Prostate gland (tissue), 2 donors: ENCODE measurements at regions not wholly inside any gene's neighbourhood (a gene's known extent, or its start where the extent isn't known, plus 50 kb on each side); places are given as distances from the start of the nearest gene placed in this dataset.

ENCODE experiments used
- DNase-seq: peaks from one replicate; pipeline ENCODE4 v3.0.0-alpha.2; 2019; ENCODE audit warnings: low spot score
- H3K27ac ChIP-seq, 2 donors: fragments of 200-600 bp; sonication (generic); 2 replicates each; pipeline ENCODE4 v1.5.1; 2017 to 2019
- H3K27me3 ChIP-seq: fragments of 200-600 bp; sonication (generic); replicated peaks from 2 replicates; pipeline ENCODE4 v1.5.1; 2019; ENCODE audit not compliant: insufficient read depth
- H3K36me3 ChIP-seq, 2 donors: fragments of 200-600 bp; sonication (generic); 1 replicate in 1 of 2; 2 replicates in 1 of 2; pipeline versions ENCODE4 v1.5.1 to v1.8.1; 2017 to 2019
- H3K4me1 ChIP-seq: fragments of 200-600 bp; sonication (generic); replicated peaks from 2 replicates; pipeline ENCODE4 v1.5.1; 2019
- H3K4me3 ChIP-seq, 2 donors: fragments of 200-600 bp; sonication (generic); 2 replicates each; pipeline ENCODE4 v1.5.1; 2017 to 2019
- H3K9me3 ChIP-seq: fragments of 200-600 bp; sonication (generic); 2 replicates; pipeline ENCODE4 v1.5.1; 2017
- CTCF ChIP-seq, 4 experiments: fragments of 200-600 bp in 2 of 4; fragments of 450-650 bp in 2 of 4; sonication (generic) in 2 of 4; IDR thresholded peaks; 1 replicate in 3 of 4; 2 replicates in 1 of 4; pipeline ENCODE4 v1.5.1; 2016 to 2019; ENCODE audit warnings: antibody characterized with exemption in 4 of 4, mild to moderate bottlenecking in 2 of 4, moderate library complexity in 2 of 4
- POLR2A ChIP-seq: fragments of 450-650 bp; IDR thresholded peaks from one replicate; pipeline ENCODE4 v1.6.1; 2016; ENCODE audit warnings: antibody characterized with exemption, mild to moderate bottlenecking
- POLR2AphosphoS5 ChIP-seq: sonication (generic); formaldehyde crosslinking; IDR thresholded peaks from one replicate; pipeline ENCODE4 v1.6.1; 2017; ENCODE audit warnings: antibody characterized with exemption
- WGBS: methylation state at CpG from one replicate; pipeline ENCODE4 v1.1.5; 2018; 5-methylcytosine and 5-hydroxymethylcytosine counted together
- intact Hi-C: fragments of 100-400 bp; cut with DNase I; formaldehyde crosslinking; loops from one replicate; pipeline ENCODE4 v1.14.2; 2022

GRCh38 chr1:87591492-87591891 is 262.8 kb downstream of the LMO4 start:
- no peaks in the 10 kb centered on the region for H3K4me1 ChIP-seq
- intact Hi-C loops: no loop called here
- DNase-seq: no peak
- 58% methylated on average over 6 of the region's 6 CpGs for WGBS
- H3K9me3 ChIP-seq: no peaks in the 10 kb centered on the region
- H3K4me3 ChIP-seq: no peak overlapping the region
- no peak for TF ChIP-seq POLR2A
- TF ChIP-seq POLR2AphosphoS5: no peak
- TF ChIP-seq CTCF (IDR thresholded peaks at IDR 0.05): no peak
- no peaks in the 10 kb centered on the region for H3K27me3 ChIP-seq
- no peaks in the 10 kb centered on the region for H3K36me3 ChIP-seq
- H3K27ac ChIP-seq: no peak overlapping the region

- WGBS: 97% methylated on average over 2 of the region's 2 CpGs
- Histone ChIP-seq H3K9me3 (no peaks in the 10 kb centered on the region), H3K4me1 (no peaks in the 10 kb centered on the region), H3K4me3 (no peak overlapping the region), H3K27ac (no peak overlapping the region), H3K27me3 (no peaks in the 10 kb centered on the region), H3K36me3 (no peaks in the 10 kb centered on the region)
- DNase-seq: no peak
- intact Hi-C loops: no loop called here
- no peak for TF ChIP-seq POLR2A
- TF ChIP-seq CTCF (IDR thresholded peaks at IDR 0.05): no peak
- no peak for TF ChIP-seq POLR2AphosphoS5
Measured at GRCh38 chr1:87592156-87592555, 263.5 kb downstream of the LMO4 start.

DNA sequence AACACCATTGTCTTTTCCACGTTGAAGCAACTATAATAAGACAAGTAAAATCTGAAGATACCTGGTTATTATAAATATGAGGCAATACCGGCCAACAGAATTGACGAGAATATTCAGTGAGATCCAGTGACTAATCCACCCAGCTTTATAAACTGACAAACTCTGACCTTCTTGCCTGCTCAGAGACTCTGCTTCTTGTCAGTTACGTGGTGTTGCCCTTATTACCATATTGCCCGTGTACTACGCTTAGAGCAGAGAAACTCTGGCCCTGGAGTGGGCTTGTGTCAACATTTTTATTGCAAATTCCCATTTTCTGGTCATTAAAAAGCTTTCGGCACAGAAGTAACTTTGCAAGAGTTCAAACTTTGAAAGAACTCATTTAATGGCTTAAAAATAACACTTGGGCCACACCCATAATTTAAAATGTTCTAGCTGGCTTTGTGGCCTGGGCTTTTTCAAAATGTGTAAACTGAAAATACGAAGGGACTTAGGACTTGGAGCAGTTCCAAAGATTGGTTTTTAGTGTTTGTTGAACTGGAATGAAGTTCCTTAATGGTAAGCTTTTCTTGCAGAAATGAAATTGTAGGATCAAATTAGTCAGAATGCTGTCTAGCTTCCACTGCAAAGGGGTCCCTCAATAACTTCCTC is 266.2 kb downstream of the LMO4 start:
- Histone ChIP-seq H3K27ac (no peak overlapping the region), H3K4me1 (no peaks in the 10 kb centered on the region), H3K36me3 (no peaks in the 10 kb centered on the region), H3K27me3 (no peaks in the 10 kb centered on the region), H3K4me3 (no peak overlapping the region), H3K9me3 (no peaks in the 10 kb centered on the region)
- TF ChIP-seq CTCF (IDR thresholded peaks at IDR 0.05): no peak
- no peak for TF ChIP-seq POLR2AphosphoS5
- TF ChIP-seq POLR2A: no peak
- no peak for DNase-seq
- intact Hi-C loops: no loop called here
- WGBS: 38% methylated on average over 8 of the region's 8 CpGs

- no peak overlapping the region for H3K27ac ChIP-seq
- H3K36me3 ChIP-seq: no peaks in the 10 kb centered on the region
- TF ChIP-seq CTCF (IDR thresholded peaks at IDR 0.05): no peak
- no peak for TF ChIP-seq POLR2AphosphoS5
- intact Hi-C loops: no loop called here
- H3K4me3 ChIP-seq: no peak overlapping the region
- H3K4me1 ChIP-seq: no peaks in the 10 kb centered on the region
- no peaks in the 10 kb centered on the region for H3K9me3 ChIP-seq
- DNase-seq: no peak
- H3K27me3 ChIP-seq: no peaks in the 10 kb centered on the region
- 74% methylated on average over 3 of the region's 3 CpGs for WGBS
Measured at GRCh38 chr1:87595384-87595781, 266.7 kb downstream of the LMO4 start.

GRCh38 chr1:87598429-87598828 is 269.7 kb downstream of the LMO4 start:
- TF ChIP-seq CTCF (IDR thresholded peaks at IDR 0.05) (no peak), POLR2AphosphoS5 (no peak), POLR2A (no peak)
- DNase-seq: no peak
- no peaks in the 10 kb centered on the region for H3K36me3 ChIP-seq
- no peak overlapping the region for H3K27ac ChIP-seq
- no peak overlapping the region for H3K4me3 ChIP-seq
- 90% methylated on average over 3 of the region's 3 CpGs for WGBS
- intact Hi-C loops: no loop called here
- H3K27me3 ChIP-seq: no peaks in the 10 kb centered on the region
- no peaks in the 10 kb centered on the region for H3K4me1 ChIP-seq
- no peaks in the 10 kb centered on the region for H3K9me3 ChIP-seq
